RWPE1 (cell line): ENCODE measurements at regions not wholly inside any gene's neighbourhood (a gene's known extent, or its start where the extent isn't known, plus 50 kb on each side); places are given as distances from the start of the nearest gene placed in this dataset.

Experiments
- CTCF ChIA-PET: fragments of 350-600 bp; sonication (Branson Sonifier 250); formaldehyde crosslinking; extraction: SDS; loops from one replicate; lab custom pipeline; 2021; lab: Yijun Ruan, JAX
- POLR2A ChIA-PET: fragments of 400-600 bp; formaldehyde crosslinking; extraction: SDS; loops from one replicate; lab custom pipeline; 2020; ENCODE audit warnings: antibody characterized with exemption; ENCODE audit not compliant: low non-redundant PET; lab: Yijun Ruan, JAX
- DNase-seq: peaks from one replicate; pipeline ENCODE4 v3.0.0; 2012; ENCODE audit warnings: low spot score
- H3K27ac ChIP-seq: fragments of 450-650 bp; 2 replicates; pipeline ENCODE4 v1.5.1; 2017
- TF ChIP-seq, protein P1 (sequence below): fragments of 450-650 bp; conservative IDR thresholded peaks from 2 replicates; pipeline ENCODE4 v1.5.1; 2017; ENCODE audit warnings: low read depth, mild to moderate bottlenecking

DNA sequence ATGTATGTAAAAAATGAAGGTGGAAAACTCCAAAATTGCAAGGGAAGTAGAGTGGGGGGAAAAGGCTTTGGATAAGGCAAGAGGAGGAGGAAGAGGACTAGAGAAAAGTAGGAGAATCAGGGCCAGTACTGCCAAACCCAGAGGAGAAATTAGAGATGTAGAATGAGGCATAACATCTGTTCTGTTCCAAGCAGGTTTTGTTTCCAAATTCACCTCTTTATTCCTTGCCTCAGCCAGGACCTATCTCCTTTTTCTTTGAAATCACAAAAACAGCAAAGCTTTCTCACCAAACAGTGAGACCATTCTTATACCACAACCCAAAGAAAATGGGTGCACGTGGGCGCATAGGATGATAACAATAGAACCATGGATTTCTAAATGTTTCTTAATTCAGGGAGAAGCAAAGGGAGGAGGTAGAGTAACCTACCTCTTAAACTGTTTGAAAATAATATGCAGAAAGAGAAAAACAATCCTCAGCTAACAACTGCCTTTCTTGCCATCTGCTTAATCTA lies 383.3 kb upstream of the PKN2 start:
- POLR2A ChIA-PET: no interaction called here
- no peak for DNase-seq

GRCh38 chr1:88302843-88303486 lies 381.1 kb upstream of the PKN2 start:
- POLR2A ChIA-PET: no interaction called here
- peak; percentile 20 for DNase-seq
- TF ChIP-seq, protein P1, sequence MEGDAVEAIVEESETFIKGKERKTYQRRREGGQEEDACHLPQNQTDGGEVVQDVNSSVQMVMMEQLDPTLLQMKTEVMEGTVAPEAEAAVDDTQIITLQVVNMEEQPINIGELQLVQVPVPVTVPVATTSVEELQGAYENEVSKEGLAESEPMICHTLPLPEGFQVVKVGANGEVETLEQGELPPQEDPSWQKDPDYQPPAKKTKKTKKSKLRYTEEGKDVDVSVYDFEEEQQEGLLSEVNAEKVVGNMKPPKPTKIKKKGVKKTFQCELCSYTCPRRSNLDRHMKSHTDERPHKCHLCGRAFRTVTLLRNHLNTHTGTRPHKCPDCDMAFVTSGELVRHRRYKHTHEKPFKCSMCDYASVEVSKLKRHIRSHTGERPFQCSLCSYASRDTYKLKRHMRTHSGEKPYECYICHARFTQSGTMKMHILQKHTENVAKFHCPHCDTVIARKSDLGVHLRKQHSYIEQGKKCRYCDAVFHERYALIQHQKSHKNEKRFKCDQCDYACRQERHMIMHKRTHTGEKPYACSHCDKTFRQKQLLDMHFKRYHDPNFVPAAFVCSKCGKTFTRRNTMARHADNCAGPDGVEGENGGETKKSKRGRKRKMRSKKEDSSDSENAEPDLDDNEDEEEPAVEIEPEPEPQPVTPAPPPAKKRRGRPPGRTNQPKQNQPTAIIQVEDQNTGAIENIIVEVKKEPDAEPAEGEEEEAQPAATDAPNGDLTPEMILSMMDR: peak; percentile 34; the same call in 1 of the 2 replicates
- CTCF ChIA-PET: interaction anchor here (0.5 to 1.7 kb wide), 8 partner anchors 10 to 388 kb away, joined by 3 to 6 read pairs (median 4); no protein-coding TSS in a partner anchor
- no peak overlapping the region for H3K27ac ChIP-seq

More for the DNA sequence above, 383.3 kb upstream of the PKN2 start:
- CTCF ChIA-PET: no interaction called here
- H3K27ac ChIP-seq: no peak overlapping the region
- TF ChIP-seq, protein P1: no peak

GRCh38 chr1:88311265-88311664 lies 372.8 kb upstream of the PKN2 start:
- POLR2A ChIA-PET: no interaction called here
- CTCF ChIA-PET: no interaction called here
- TF ChIP-seq, protein P1: no peak

DNA sequence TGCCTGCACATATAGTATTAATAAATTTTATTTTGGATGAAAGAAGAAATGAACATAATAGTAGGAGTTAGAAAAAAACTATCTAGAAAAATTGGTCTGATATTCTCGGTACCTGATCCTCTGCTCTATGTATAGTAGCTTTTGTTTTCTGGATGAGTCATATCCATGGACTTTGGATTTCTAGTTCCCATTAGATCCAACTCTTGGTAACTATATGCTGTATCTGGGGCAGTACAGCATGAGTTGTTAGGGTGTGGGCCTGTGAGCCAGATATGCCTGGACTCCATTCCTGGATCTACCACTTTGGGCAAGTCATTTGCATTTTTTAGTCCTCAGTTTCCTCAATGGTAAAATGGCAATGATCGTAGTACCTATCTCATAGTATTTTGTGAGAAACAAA lies 372.2 kb upstream of the PKN2 start:
- TF ChIP-seq, protein P1: no peak
- no peak overlapping the region for H3K27ac ChIP-seq
- DNase-seq: no peak
- ChIA-PET CTCF (no interaction called here), POLR2A (no interaction called here)

More at GRCh38 chr1:88311265-88311664, 372.8 kb upstream of the PKN2 start:
- no peak for DNase-seq
- no peak overlapping the region for H3K27ac ChIP-seq

DNA sequence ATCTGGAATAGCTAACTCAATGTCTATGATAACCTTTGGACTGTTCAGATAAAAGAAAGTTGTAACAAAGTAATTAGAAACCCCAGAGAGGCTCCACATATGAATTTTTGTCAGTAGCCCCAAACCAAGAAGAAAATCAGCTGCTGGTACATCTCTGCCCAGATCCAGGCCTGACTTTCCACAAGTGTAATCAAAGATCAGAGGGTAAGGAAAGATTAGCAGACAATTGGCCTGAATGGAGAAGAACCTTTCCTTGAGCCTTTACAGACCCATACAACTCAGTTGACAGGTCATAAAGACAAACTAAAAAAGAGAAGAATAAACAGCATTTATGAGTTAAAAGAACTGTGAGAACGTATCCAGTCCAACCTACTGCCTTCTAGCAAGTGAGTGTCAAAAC lies 366.7 kb upstream of the PKN2 start:
- H3K27ac ChIP-seq: no peak overlapping the region
- ChIA-PET POLR2A (no interaction called here), CTCF (no interaction called here)
- DNase-seq: no peak
- TF ChIP-seq, protein P1: no peak

- TF ChIP-seq, protein P1: no peak
- DNase-seq: no peak
- H3K27ac ChIP-seq: no peak overlapping the region
- POLR2A ChIA-PET: no interaction called here
- CTCF ChIA-PET: no interaction called here
Measured at GRCh38 chr1:88318740-88319139, 365.3 kb upstream of the PKN2 start.
